Kidney (tissue), 13 donors: ENCODE measurements at regions not wholly inside any gene's neighbourhood (a gene's known extent, or its start where the extent isn't known, plus 50 kb on each side); places are given as distances from the start of the nearest gene placed in this dataset.
A peak's percentile ranks its signal among the peaks of the same experiment; 100 is the strongest.

ENCODE experiments used
- DNase-seq, 5 donors: peaks; one replicate each; pipeline ENCODE4 v3.0.0-alpha.2; 2013 to 2020
- FAIRE-seq: peaks from 2 replicates; lab custom pipeline; 2012; peaks lifted over from hg19 to GRCh38; lab: Jason Lieb, UNC
- H3K27ac ChIP-seq, 2 donors: one replicate each; pipeline ENCODE4 v1.7.0; 2013; ENCODE audit warnings: low read depth in 2 of 2, low read length in 2 of 2, inconsistent platforms in 1 of 2
- H3K27me3 ChIP-seq: one replicate; pipeline ENCODE4 v1.7.1; 2013; ENCODE audit warnings: low read length, inconsistent platforms; ENCODE audit not compliant: control insufficient read depth, insufficient read depth
- H3K36me3 ChIP-seq, 3 donors: one replicate each; pipeline versions ENCODE4 v1.7.0 to v1.7.1; 2013; ENCODE audit warnings: low read length in 3 of 3, control low read depth in 1 of 3, inconsistent platforms in 1 of 3; ENCODE audit not compliant: insufficient read depth in 3 of 3, control insufficient read depth in 2 of 3
- H3K4me1 ChIP-seq, 3 donors: one replicate each; pipeline versions ENCODE4 v1.7.0 to v1.7.1; 2013; ENCODE audit warnings: low read length in 3 of 3, inconsistent platforms in 1 of 3, low read depth in 1 of 3; ENCODE audit not compliant: control insufficient read depth in 2 of 3, insufficient read depth in 2 of 3
- H3K4me3 ChIP-seq, 3 donors: one replicate each; pipeline versions ENCODE4 v1.7.0 to v1.8.1; 2013; ENCODE audit warnings: low read length in 3 of 3, control low read depth in 1 of 3, inconsistent platforms in 1 of 3
- H3K9ac ChIP-seq, 3 donors: one replicate each; pipeline versions ENCODE4 v1.7.0 to v1.7.1; 2013; ENCODE audit warnings: low read length in 3 of 3, control low read depth in 1 of 3, inconsistent platforms in 1 of 3
- H3K9me3 ChIP-seq, 3 donors: one replicate each; pipeline versions ENCODE4 v1.7.0 to v1.7.1; 2013; ENCODE audit warnings: low read length in 3 of 3, control low read depth in 1 of 3, inconsistent platforms in 1 of 3; ENCODE audit not compliant: control insufficient read depth in 2 of 3, insufficient read depth in 1 of 3
- intact Hi-C: fragments of 100-400 bp; cut with DNase I; formaldehyde crosslinking; loops from one replicate; pipeline ENCODE4 v1.11.1; 2022
- TF ChIP-seq, protein P1 (sequence below): IDR thresholded peaks from 3 replicates; pipeline ENCODE4 v1.5.1; 2012; ENCODE audit warnings: mild to moderate bottlenecking, moderate library complexity, borderline replicate concordance; ENCODE audit not compliant: insufficient read depth; ENCODE audit errors: extremely low read depth
- donor health status: control.
- donor health status: control.
- donor health status: control.
- donor health status: control.
- donor health status: control.
- donor health status: DM: yes; HTN: yes; CAD: no.
- donor health status: Normal renal cell carcinoma (clear cell type).

DNA sequence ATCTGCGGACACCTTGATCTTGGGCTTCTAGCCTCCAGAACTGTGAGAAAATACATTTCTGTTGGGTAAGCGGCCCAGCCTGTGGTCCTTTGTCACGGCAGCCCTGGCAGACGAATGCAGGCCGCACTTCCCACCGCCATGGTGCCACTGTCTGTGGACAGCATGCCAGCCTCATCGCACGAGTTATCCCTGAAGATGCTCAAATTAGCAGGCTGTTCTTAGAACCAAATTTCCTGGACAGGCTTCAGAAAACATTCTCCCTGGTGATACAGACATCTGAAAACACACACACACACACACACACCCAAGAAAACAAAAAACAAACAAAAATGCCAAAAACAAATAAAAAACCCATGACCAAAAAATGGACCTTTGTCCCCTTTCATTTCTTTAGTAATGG, 343.5 kb upstream of the GATB start:
- Histone ChIP-seq H3K4me1 (peaks cover 0 to 6% (median 0%) of the 10 kb centered on the region in 3 donors), H3K9ac (no peak overlapping the region), H3K27me3 (no peaks in the 10 kb centered on the region), H3K9me3 (no peaks in the 10 kb centered on the region), H3K4me3 (no peak overlapping the region), H3K36me3 (no peaks in the 10 kb centered on the region), H3K27ac (no peak overlapping the region)
- FAIRE-seq (no peak), DNase-seq (no peak)
- TF ChIP-seq, protein P1, sequence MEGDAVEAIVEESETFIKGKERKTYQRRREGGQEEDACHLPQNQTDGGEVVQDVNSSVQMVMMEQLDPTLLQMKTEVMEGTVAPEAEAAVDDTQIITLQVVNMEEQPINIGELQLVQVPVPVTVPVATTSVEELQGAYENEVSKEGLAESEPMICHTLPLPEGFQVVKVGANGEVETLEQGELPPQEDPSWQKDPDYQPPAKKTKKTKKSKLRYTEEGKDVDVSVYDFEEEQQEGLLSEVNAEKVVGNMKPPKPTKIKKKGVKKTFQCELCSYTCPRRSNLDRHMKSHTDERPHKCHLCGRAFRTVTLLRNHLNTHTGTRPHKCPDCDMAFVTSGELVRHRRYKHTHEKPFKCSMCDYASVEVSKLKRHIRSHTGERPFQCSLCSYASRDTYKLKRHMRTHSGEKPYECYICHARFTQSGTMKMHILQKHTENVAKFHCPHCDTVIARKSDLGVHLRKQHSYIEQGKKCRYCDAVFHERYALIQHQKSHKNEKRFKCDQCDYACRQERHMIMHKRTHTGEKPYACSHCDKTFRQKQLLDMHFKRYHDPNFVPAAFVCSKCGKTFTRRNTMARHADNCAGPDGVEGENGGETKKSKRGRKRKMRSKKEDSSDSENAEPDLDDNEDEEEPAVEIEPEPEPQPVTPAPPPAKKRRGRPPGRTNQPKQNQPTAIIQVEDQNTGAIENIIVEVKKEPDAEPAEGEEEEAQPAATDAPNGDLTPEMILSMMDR: no peak
- intact Hi-C loops: no loop called here

DNA sequence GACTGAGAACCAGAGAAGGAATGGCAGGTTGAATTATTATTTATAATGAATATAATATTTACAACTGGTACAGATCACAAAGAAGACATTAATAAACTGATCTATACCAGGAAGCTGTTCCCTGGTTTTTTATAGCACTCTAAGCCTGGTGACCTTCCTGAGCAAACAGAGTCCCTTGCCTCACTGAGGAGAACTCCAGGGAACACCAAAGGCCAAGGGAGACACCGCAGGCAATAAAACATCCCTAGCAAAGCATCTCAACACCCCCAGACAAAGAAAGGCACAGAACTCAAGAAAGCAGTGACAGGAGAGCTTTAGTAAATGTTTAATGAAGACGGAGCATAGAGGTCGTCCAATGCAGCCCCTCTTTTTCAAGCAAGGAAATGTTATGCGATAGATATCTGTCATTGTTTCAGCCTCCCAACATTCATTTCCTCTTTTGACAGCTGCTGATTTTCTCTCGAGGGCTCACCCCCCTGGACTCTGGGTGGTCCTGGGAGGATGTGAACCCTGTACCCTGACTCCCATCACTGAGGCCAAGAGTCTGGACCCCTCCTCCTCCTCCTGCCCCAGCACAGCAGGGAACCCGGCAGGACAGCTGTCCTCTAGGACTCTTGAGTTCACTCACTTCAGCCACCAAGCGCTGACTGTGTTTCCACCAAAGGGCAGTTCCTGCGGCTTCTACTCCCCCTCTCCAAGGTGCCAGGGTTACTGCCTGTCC, 342.5 kb upstream of the GATB start:
- FAIRE-seq (no peak), DNase-seq (peak in 1 of 5 donors; percentile 36)
- Histone ChIP-seq H3K9me3 (no peaks in the 10 kb centered on the region), H3K27ac (no peak overlapping the region), H3K27me3 (no peaks in the 10 kb centered on the region), H3K9ac (no peak overlapping the region), H3K4me3 (no peak overlapping the region), H3K36me3 (no peaks in the 10 kb centered on the region), H3K4me1 (peaks cover 0 to 6% (median 0%) of the 10 kb centered on the region in 3 donors)
- intact Hi-C loops: no loop called here
- TF ChIP-seq, protein P1: no peak

DNA sequence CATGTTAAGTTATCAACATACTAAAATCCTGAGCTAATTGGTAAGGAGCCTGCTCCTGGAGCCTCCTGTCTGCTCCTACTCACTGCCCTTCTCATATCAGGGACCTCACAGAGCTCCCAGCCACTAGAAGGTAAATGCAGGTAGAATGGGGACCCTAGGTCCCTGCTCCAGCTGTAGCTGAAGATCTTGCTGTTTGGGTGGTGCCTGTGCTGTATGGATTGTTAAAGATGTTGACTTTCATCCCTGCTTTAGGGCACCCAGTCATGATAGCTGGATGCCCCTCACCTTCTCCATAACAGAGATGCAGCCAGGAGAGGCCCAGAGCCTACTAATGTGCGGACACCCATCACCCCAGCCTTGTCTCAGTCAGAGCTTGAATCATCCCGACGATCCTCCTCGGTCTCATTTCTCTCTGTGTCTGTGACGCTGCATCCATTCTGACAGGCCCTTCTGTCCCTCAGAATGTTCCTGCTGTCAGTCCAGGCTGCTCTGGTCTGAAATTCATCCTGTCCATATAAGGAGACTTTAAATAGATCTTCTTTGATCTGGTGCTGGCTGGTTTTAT, 341.7 kb upstream of the GATB start:
- intact Hi-C loops: no loop called here
- Histone ChIP-seq H3K9me3 (no peaks in the 10 kb centered on the region), H3K27me3 (no peaks in the 10 kb centered on the region), H3K4me3 (no peak overlapping the region), H3K27ac (no peak overlapping the region), H3K36me3 (no peaks in the 10 kb centered on the region), H3K4me1 (peaks cover 0 to 6% (median 0%) of the 10 kb centered on the region in 3 donors), H3K9ac (no peak overlapping the region)
- DNase-seq (no peak), FAIRE-seq (no peak)
- TF ChIP-seq, protein P1: no peak
